Gastroesophageal sphincter (tissue), 4 donors: ENCODE measurements at regions not wholly inside any gene's neighbourhood (a gene's known extent, or its start where the extent isn't known, plus 50 kb on each side); places are given as distances from the start of the nearest gene placed in this dataset.

Experiments
- ATAC-seq: fragments of 150-250 bp; one replicate; pipeline ENCODE4 v1.9.1; 2016; ENCODE audit warnings: mild to moderate bottlenecking, moderate library complexity
- H3K27ac ChIP-seq, 4 donors: fragments of 200-600 bp; sonication (generic) in 3 of 4; 1 replicate in 3 of 4; 2 replicates in 1 of 4; pipeline ENCODE4 v1.5.1; 2016 to 2019
- H3K27me3 ChIP-seq: fragments of 200-600 bp; sonication (generic); one replicate; pipeline ENCODE4 v1.5.1; 2019
- H3K36me3 ChIP-seq, 2 donors: fragments of 200-600 bp; sonication (generic); one replicate each; pipeline ENCODE4 v1.5.1; 2019; ENCODE audit warnings: control low read depth in 1 of 2
- H3K4me1 ChIP-seq, 3 donors: fragments of 200-600 bp; sonication (generic); 1 replicate in 2 of 3; 2 replicates in 1 of 3; pipeline ENCODE4 v1.5.1; 2016 to 2019; ENCODE audit warnings: control low read depth in 2 of 3
- H3K4me3 ChIP-seq, 2 donors: fragments of 200-600 bp; sonication (generic); one replicate each; pipeline ENCODE4 v1.5.1; 2019; ENCODE audit warnings: mild to moderate bottlenecking in 1 of 2, moderate library complexity in 1 of 2
- H3K9me3 ChIP-seq, 3 donors: fragments of 200-600 bp; sonication (generic); one replicate each; pipeline ENCODE4 v1.5.1; 2017 to 2019; ENCODE audit warnings: control low read depth in 2 of 3
- CTCF ChIP-seq, 4 experiments: fragments of 200-600 bp in 2 of 4; fragments of 450-650 bp in 2 of 4; sonication (generic) in 1 of 4; IDR thresholded peaks; one replicate each; pipeline ENCODE4 v1.5.1; 2017 to 2019; ENCODE audit warnings: antibody characterized with exemption in 4 of 4, mild to moderate bottlenecking in 2 of 4, moderate library complexity in 2 of 4
- EP300 ChIP-seq: sonication (generic); formaldehyde crosslinking; IDR thresholded peaks from one replicate; pipeline ENCODE4 v1.6.1; 2017; ENCODE audit warnings: antibody characterized with exemption, mild to moderate bottlenecking
- POLR2A ChIP-seq, 2 donors: fragments of 450-650 bp; IDR thresholded peaks; one replicate each; pipeline ENCODE4 v1.6.1; 2017; ENCODE audit warnings: antibody characterized with exemption in 2 of 2, mild to moderate bottlenecking in 2 of 2, moderate library complexity in 1 of 2
- POLR2AphosphoS5 ChIP-seq: sonication (generic); formaldehyde crosslinking; IDR thresholded peaks from one replicate; pipeline ENCODE4 v1.6.1; 2017; ENCODE audit warnings: antibody characterized with exemption
- WGBS, 2 donors: methylation state at CpG; one replicate each; pipeline ENCODE4 v1.1.5; 2018; ENCODE audit warnings: low coverage in 1 of 2; 5-methylcytosine and 5-hydroxymethylcytosine counted together

GRCh38 chr4:179596621-179597020 lies 2154.4 kb upstream of the AGA start:
- no peak for ATAC-seq
- H3K27me3 ChIP-seq: no peaks in the 10 kb centered on the region
- 64 to 77% methylated on average over 1 to 2 of the region's 2 CpGs for WGBS, 2 donors

GRCh38 chr4:179597301-179597700 lies 2155.1 kb upstream of the AGA start:
- no peaks in the 10 kb centered on the region for H3K9me3 ChIP-seq
- H3K4me3 ChIP-seq: no peak overlapping the region
- H3K27ac ChIP-seq: no peak overlapping the region
- no peaks in the 10 kb centered on the region for H3K27me3 ChIP-seq
- no peaks in the 10 kb centered on the region for H3K36me3 ChIP-seq
- no peak for ATAC-seq
- 0 to 60% methylated on average over 1 of the region's 2 CpGs for WGBS, 2 donors
- H3K4me1 ChIP-seq: no peaks in the 10 kb centered on the region
- TF ChIP-seq EP300 (no peak), CTCF (IDR thresholded peaks at IDR 0.05) (no peak), POLR2AphosphoS5 (no peak), POLR2A (IDR thresholded peaks at IDR 0.05) (no peak)

More at GRCh38 chr4:179596621-179597020, 2154.4 kb upstream of the AGA start:
- Histone ChIP-seq H3K4me3 (no peak overlapping the region), H3K36me3 (no peaks in the 10 kb centered on the region), H3K4me1 (no peaks in the 10 kb centered on the region), H3K27ac (no peak overlapping the region), H3K9me3 (no peaks in the 10 kb centered on the region)
- no peak for TF ChIP-seq CTCF (IDR thresholded peaks at IDR 0.05)
- TF ChIP-seq POLR2A (IDR thresholded peaks at IDR 0.05): no peak
- TF ChIP-seq POLR2AphosphoS5: no peak
- TF ChIP-seq EP300: no peak

- ATAC-seq: no peak
- Histone ChIP-seq H3K4me1 (no peaks in the 10 kb centered on the region), H3K27ac (no peak overlapping the region), H3K36me3 (no peaks in the 10 kb centered on the region), H3K27me3 (no peaks in the 10 kb centered on the region), H3K4me3 (no peak overlapping the region), H3K9me3 (no peaks in the 10 kb centered on the region)
- 33 to 34% methylated on average over 1 to 2 of the region's 2 CpGs for WGBS, 2 donors
- TF ChIP-seq POLR2A (IDR thresholded peaks at IDR 0.05) (no peak), POLR2AphosphoS5 (no peak), EP300 (no peak), CTCF (IDR thresholded peaks at IDR 0.05) (no peak)
Observed at GRCh38 chr4:179601671-179602070, 2159.4 kb upstream of the AGA start.

GRCh38 chr4:179605196-179605595 lies 2163.0 kb upstream of the AGA start:
- Histone ChIP-seq H3K27me3 (no peaks in the 10 kb centered on the region), H3K9me3 (no peaks in the 10 kb centered on the region), H3K4me1 (no peaks in the 10 kb centered on the region), H3K27ac (no peak overlapping the region), H3K36me3 (no peaks in the 10 kb centered on the region), H3K4me3 (no peak overlapping the region)
- WGBS, 2 donors: 76 to 78% methylated on average over 5 of the region's 5 CpGs
- no peak for ATAC-seq
- TF ChIP-seq EP300: no peak
- no peak for TF ChIP-seq POLR2AphosphoS5
- no peak for TF ChIP-seq POLR2A (IDR thresholded peaks at IDR 0.05)
- TF ChIP-seq CTCF (IDR thresholded peaks at IDR 0.05): no peak

GRCh38 chr4:179607003-179607402 lies 2164.8 kb upstream of the AGA start:
- Histone ChIP-seq H3K27me3 (no peaks in the 10 kb centered on the region), H3K4me3 (no peak overlapping the region), H3K4me1 (no peaks in the 10 kb centered on the region), H3K27ac (no peak overlapping the region), H3K36me3 (no peaks in the 10 kb centered on the region), H3K9me3 (no peaks in the 10 kb centered on the region)
- ATAC-seq: no peak
- 69 to 71% methylated on average over 4 of the region's 4 CpGs for WGBS, 2 donors
- TF ChIP-seq POLR2AphosphoS5 (no peak), CTCF (IDR thresholded peaks at IDR 0.05) (no peak), POLR2A (IDR thresholded peaks at IDR 0.05) (no peak), EP300 (no peak)
